H1 (cell line): ENCODE measurements at regions not wholly inside any gene's neighbourhood (a gene's known extent, or its start where the extent isn't known, plus 50 kb on each side); places are given as distances from the start of the nearest gene placed in this dataset.

Source experiments
- CTCF ChIA-PET: fragments of 300-600 bp; sonication (Branson Sonifier 250); formaldehyde crosslinking; loops from one replicate; lab custom pipeline; 2021; ENCODE audit not compliant: partially characterized antibody; lab: Charles Lee
- POLR2A ChIA-PET: fragments of 300-600 bp; sonication (Branson Sonifier 250); formaldehyde crosslinking; loops from one replicate; lab custom pipeline; 2021; ENCODE audit warnings: inconsistent platforms; ENCODE audit not compliant: partially characterized antibody; lab: Charles Lee
- DNase-seq, 2 experiments: peaks; one replicate each; pipeline versions ENCODE4 v3.0.0 to v3.0.0-alpha.2; 2010 to 2022; ENCODE audit warnings: low spot score in 2 of 2, low read depth in 1 of 2, mixed read lengths in 1 of 2
- FAIRE-seq: peaks from 2 replicates; lab custom pipeline; 2011; peaks lifted over from hg19 to GRCh38; lab: Jason Lieb, UNC
- H2AFZ ChIP-seq: 2 replicates; pipeline ENCODE4 v1.8.1; 2012; ENCODE audit warnings: low read length, inconsistent platforms
- H2AK5ac ChIP-seq: 2 replicates; pipeline ENCODE4 v1.6.1; 2013; ENCODE audit warnings: low read depth, low read length
- H2BK120ac ChIP-seq: replicated peaks from 2 replicates; pipeline ENCODE3; 2013; ENCODE audit warnings: low read depth, low read length, inconsistent platforms
- H2BK12ac ChIP-seq: 2 replicates; pipeline ENCODE4 v1.6.1; 2013; ENCODE audit warnings: low read depth, low read length
- H2BK15ac ChIP-seq: 2 replicates; pipeline ENCODE4 v1.6.1; 2013; ENCODE audit warnings: low read length
- H2BK20ac ChIP-seq: 2 replicates; pipeline ENCODE4 v1.6.1; 2013; ENCODE audit warnings: low read length
- H2BK5ac ChIP-seq: 2 replicates; pipeline ENCODE4 v1.6.1; 2013; ENCODE audit warnings: low read depth, low read length
- H3K14ac ChIP-seq: 2 replicates; pipeline ENCODE4 v1.6.1; 2013; ENCODE audit warnings: inconsistent platforms; ENCODE audit not compliant: insufficient read length
- H3K18ac ChIP-seq: 2 replicates; pipeline ENCODE4 v1.6.1; 2013; ENCODE audit warnings: low read length; ENCODE audit errors: extremely low read depth
- H3K23ac ChIP-seq: 2 replicates; pipeline ENCODE4 v1.6.1; 2013; ENCODE audit warnings: inconsistent platforms; ENCODE audit not compliant: insufficient read length
- H3K23me2 ChIP-seq: 2 replicates; pipeline ENCODE4 v1.6.1; 2013; ENCODE audit warnings: low read depth, low read length
- H3K27ac ChIP-seq: 2 replicates; pipeline ENCODE4 v1.6.1; 2011; ENCODE audit warnings: low read depth, low read length, inconsistent platforms
- H3K27me3 ChIP-seq, 4 experiments: replicated peaks in 1 of 4; 1 replicate in 1 of 4; 2 replicates in 3 of 4; pipeline versions ENCODE4 v1.6.1 to v1.8.1; 2011 to 2013; ENCODE audit warnings: low read length in 3 of 4, mild to moderate bottlenecking in 3 of 4, inconsistent platforms in 2 of 4, mixed read lengths in 2 of 4, moderate library complexity in 1 of 4; ENCODE audit not compliant: control insufficient read depth in 3 of 4, insufficient read depth in 3 of 4; ENCODE audit errors: extremely low read depth in 1 of 4
- H3K36me3 ChIP-seq, 4 experiments: 2 replicates each; pipeline versions ENCODE4 v1.6.1 to v1.8.1; 2011 to 2013; ENCODE audit warnings: mild to moderate bottlenecking in 4 of 4, low read length in 3 of 4, moderate library complexity in 2 of 4, control low read depth in 1 of 4, inconsistent platforms in 1 of 4; ENCODE audit not compliant: insufficient read depth in 4 of 4, control insufficient read depth in 2 of 4
- H3K4ac ChIP-seq: replicated peaks from 2 replicates; pipeline ENCODE3; 2013; ENCODE audit warnings: low read length, low read depth, mixed read lengths, inconsistent platforms; ENCODE audit not compliant: insufficient read length
- H3K4me1 ChIP-seq, 4 experiments: replicated peaks in 1 of 4; 1 replicate in 1 of 4; 2 replicates in 3 of 4; pipeline versions ENCODE4 v1.6.1 to v1.8.1; 2011 to 2013; ENCODE audit warnings: low read length in 3 of 4, inconsistent platforms in 2 of 4, mixed read lengths in 1 of 4; ENCODE audit not compliant: insufficient read depth in 4 of 4, control insufficient read depth in 3 of 4
- H3K4me2 ChIP-seq, 2 experiments: 2 replicates each; pipeline versions ENCODE4 v1.6.1 to v1.8.1; 2011 to 2013; ENCODE audit warnings: low read depth in 2 of 2, low read length in 2 of 2, control low read depth in 1 of 2, inconsistent platforms in 1 of 2, mild to moderate bottlenecking in 1 of 2; ENCODE audit not compliant: insufficient read depth in 1 of 2
- H3K4me3 ChIP-seq, 4 experiments: fragments of 200-600, 300-600 bp in 1 of 4; sonication (generic), shearing (Covaris generic), sonication (Bioruptor Twin) in 1 of 4; 2 replicates each; pipeline versions ENCODE4 v1.5.1 to v1.8.1; 2011 to 2016; ENCODE audit warnings: low read length in 4 of 4, low read depth in 3 of 4, control low read depth in 2 of 4, inconsistent platforms in 2 of 4, mild to moderate bottlenecking in 2 of 4, mixed read lengths in 1 of 4, moderate library complexity in 1 of 4; ENCODE audit not compliant: insufficient read depth in 2 of 4; ENCODE audit errors: extremely low read depth in 1 of 4
- H3K56ac ChIP-seq: replicated peaks from 2 replicates; pipeline ENCODE3; 2013; ENCODE audit warnings: low read depth, mild to moderate bottlenecking, mixed read lengths, low read length, inconsistent platforms; ENCODE audit not compliant: insufficient read length
- H3K79me1 ChIP-seq: 2 replicates; pipeline ENCODE4 v1.6.1; 2013; ENCODE audit warnings: low read depth, low read length, control low read depth
- H3K79me2 ChIP-seq, 2 experiments: 2 replicates each; pipeline versions ENCODE4 v1.6.1 to v1.8.1; 2012 to 2013; ENCODE audit warnings: low read length in 2 of 2, mild to moderate bottlenecking in 2 of 2, inconsistent platforms in 1 of 2; ENCODE audit not compliant: insufficient read depth in 2 of 2, control insufficient read depth in 1 of 2
- H3K9ac ChIP-seq, 4 experiments: replicated peaks in 1 of 4; 1 replicate in 1 of 4; 2 replicates in 3 of 4; pipeline versions ENCODE4 v1.6.1 to v1.8.1; 2011 to 2013; ENCODE audit warnings: low read depth in 3 of 4, low read length in 3 of 4, control low read depth in 2 of 4, mild to moderate bottlenecking in 2 of 4, moderate library complexity in 2 of 4, inconsistent platforms in 1 of 4; ENCODE audit errors: extremely low read depth in 1 of 4
- H3K9me3 ChIP-seq, 2 experiments: 2 replicates each; pipeline versions ENCODE4 v1.6.1 to v1.8.1; 2012 to 2013; ENCODE audit warnings: mild to moderate bottlenecking in 2 of 2, moderate library complexity in 2 of 2, control low read depth in 1 of 2, inconsistent platforms in 1 of 2, low read depth in 1 of 2, low read length in 1 of 2, mixed read lengths in 1 of 2; ENCODE audit not compliant: insufficient read depth in 2 of 2
- H4K20me1 ChIP-seq, 2 experiments: replicated peaks in 1 of 2; 2 replicates each; pipeline versions ENCODE3 to v1.8.1; 2011 to 2013; ENCODE audit warnings: inconsistent platforms in 2 of 2, low read length in 2 of 2, mild to moderate bottlenecking in 1 of 2; ENCODE audit not compliant: insufficient read depth in 2 of 2, control insufficient read depth in 1 of 2
- H4K5ac ChIP-seq: 2 replicates; pipeline ENCODE4 v1.6.1; 2013; ENCODE audit warnings: low read length, low read depth, mixed read lengths, inconsistent platforms; ENCODE audit not compliant: insufficient read length
- H4K8ac ChIP-seq: 2 replicates; pipeline ENCODE4 v1.8.0; 2013; ENCODE audit warnings: mild to moderate bottlenecking, moderate library complexity, low read length, inconsistent platforms; ENCODE audit not compliant: insufficient read depth; ENCODE audit errors: extremely low read depth
- H4K91ac ChIP-seq: replicated peaks from 2 replicates; pipeline ENCODE3; 2013; ENCODE audit warnings: low read length, mixed read lengths, inconsistent platforms; ENCODE audit not compliant: insufficient read length
- CREB1 ChIP-seq: IDR thresholded peaks from 2 replicates; pipeline ENCODE4 v1.6.1; 2012; ENCODE audit warnings: inconsistent platforms
- EZH2 ChIP-seq: fragments of 200-600 bp; sonication (generic); IDR thresholded peaks from 2 replicates; pipeline ENCODE4 v1.7.1; 2012; ENCODE audit warnings: low read depth, mild to moderate bottlenecking, moderate library complexity, low read length, inconsistent platforms; ENCODE audit not compliant: severe bottlenecking
- WGBS, 2 experiments: shearing (Covaris generic) in 1 of 2; methylation state at CpG; one replicate each; pipeline versions ENCODE4 v1.1.6 to v1.1.7; 2013 to 2015; ENCODE audit warnings: low lambda C conversion rate in 2 of 2, mixed read lengths in 2 of 2, inconsistent platforms in 1 of 2, low coverage in 1 of 2, missing lambda C conversion rate in 1 of 2; ENCODE audit not compliant: insufficient replicate concordance in 2 of 2, insufficient coverage in 1 of 2, insufficient read length in 1 of 2; ENCODE audit errors: extremely low coverage in 1 of 2, missing lambda C conversion rate in 1 of 2; 5-methylcytosine and 5-hydroxymethylcytosine counted together

DNA sequence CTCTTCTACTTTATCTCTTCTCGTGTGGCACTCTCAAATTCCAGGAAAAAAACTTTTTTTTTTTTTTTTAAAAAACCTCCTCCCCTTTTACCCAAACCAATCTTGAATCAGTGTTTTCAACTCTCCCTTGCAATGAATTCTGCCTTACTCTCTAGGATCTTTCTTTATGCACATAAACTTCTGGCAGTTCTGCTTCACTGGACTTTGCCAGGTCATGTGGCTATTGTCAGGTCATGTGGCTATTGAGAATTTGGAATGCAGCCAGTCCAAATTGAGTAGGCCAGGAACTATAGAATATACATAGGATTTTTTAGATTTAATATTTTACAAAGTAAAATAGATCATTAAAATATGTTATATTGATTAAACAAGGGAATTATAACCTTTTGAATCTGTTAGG lies 218.2 kb downstream of the TMTC3 start:
- Histone ChIP-seq H3K18ac (no peak overlapping the region), H2BK20ac (no peak overlapping the region), H3K23me2 (no peaks in the 10 kb centered on the region; the same call in 1 of the 2 replicates), H2BK12ac (no peak overlapping the region), H2BK15ac (no peak overlapping the region), H3K14ac (no peak overlapping the region), H3K4me2 (no peak overlapping the region), H3K23ac (no peak overlapping the region), H3K9ac (no peak overlapping the region), H3K27me3 (no peaks in the 10 kb centered on the region), H2AFZ (no peak overlapping the region), H3K79me1 (no peaks in the 10 kb centered on the region), H3K9me3 (no peaks in the 10 kb centered on the region), H3K4ac (no peak overlapping the region), H3K36me3 (no peaks in the 10 kb centered on the region), H2BK120ac (no peak overlapping the region), H3K4me1 (no peaks in the 10 kb centered on the region), H3K56ac (no peak overlapping the region), H3K79me2 (no peaks in the 10 kb centered on the region), H3K4me3 (no peak overlapping the region), H4K91ac (no peak overlapping the region), H4K20me1 (no peaks in the 10 kb centered on the region), H3K27ac (no peak overlapping the region), H4K8ac (no peak overlapping the region), H2AK5ac (no peak overlapping the region), H4K5ac (no peak overlapping the region), H2BK5ac (no peak overlapping the region)
- CTCF ChIA-PET: interaction anchor here (0.6 kb wide), 1 partner anchor 11 kb away, joined by 3 read pairs; no protein-coding TSS in a partner anchor
- DNase-seq (no peak), FAIRE-seq (no peak)
- TF ChIP-seq CREB1 (no peak), EZH2 (no peak)
- POLR2A ChIA-PET: no interaction called here
- 88% methylated on average over 1 of the region's 1 CpG; no CpG with 5 or more reads in 1 of the 2 experiments for WGBS, 2 experiments
